ENCODE measurements at regions not wholly inside any gene's neighbourhood (a gene's known extent, or its start where the extent isn't known, plus 50 kb on each side); places are given as distances from the start of the nearest gene placed in this dataset.
A peak's percentile ranks its signal among the peaks of the same experiment; 100 is the strongest.

GRCh38 chr6:71544028-71544427 is 255.4 kb downstream of the OGFRL1 start:
- Histone ChIP-seq H3K4me2 (ENCODE audit: insufficient read depth, insufficient read length, low read length) (no peak overlapping the region), H2AFZ (ENCODE audit: low read length) (no peak overlapping the region), H3K23me2 (ENCODE audit: insufficient read length, low read depth, low read length, poor library complexity, severe bottlenecking) (no peaks in the 10 kb centered on the region), H2AK5ac (ENCODE audit: insufficient read length, low read length) (no peak overlapping the region), H3K27ac (ENCODE audit: insufficient read length, low read depth, low read length) (no peak overlapping the region), H3T11ph (ENCODE audit: low read length) (no peak overlapping the region), H2BK120ac (ENCODE audit: low read depth, low read length, poor library complexity, severe bottlenecking) (no peak overlapping the region), H4K91ac (ENCODE audit: insufficient read length, low read depth, low read length) (no peak overlapping the region), H3K23ac (ENCODE audit: insufficient read length, low read depth, low read length) (no peak overlapping the region), H2BK20ac (ENCODE audit: low read depth, low read length, poor library complexity, severe bottlenecking) (no peak overlapping the region), H2BK15ac (ENCODE audit: low read depth, low read length) (no peak overlapping the region), H3K14ac (ENCODE audit: insufficient read depth, low read length) (no peak overlapping the region), H3K79me2 (ENCODE audit: insufficient read depth, low read length) (no peaks in the 10 kb centered on the region), H4K20me1 (ENCODE audit: control insufficient read depth, insufficient read depth, insufficient read length) (no peaks in the 10 kb centered on the region), H3K79me1 (ENCODE audit: insufficient read depth, low read depth, low read length, poor library complexity, severe bottlenecking) (no peaks in the 10 kb centered on the region), H4K8ac (replicated peaks; ENCODE audit: insufficient read length, low read depth, low read length) (no peak overlapping the region), H2BK12ac (ENCODE audit: insufficient read length, low read depth, low read length) (no peak overlapping the region), H3K4ac (ENCODE audit: low read depth, low read length) (no peak overlapping the region), H3K27me3 (ENCODE audit: insufficient read depth, low read length) (no peaks in the 10 kb centered on the region), H3K56ac (ENCODE audit: insufficient read length, low read depth, low read length) (no peak overlapping the region), H2BK5ac (ENCODE audit: insufficient read length, low read length) (no peak overlapping the region), H3K9ac (ENCODE audit: extremely low read depth, insufficient read length, low read length) (no peak overlapping the region), H4K5ac (ENCODE audit: insufficient read length, low read depth, low read length) (no peak overlapping the region), H3K9me3 (ENCODE audit: control insufficient read depth, low read depth, low read length) (no peaks in the 10 kb centered on the region), H3K4me1 (ENCODE audit: insufficient read depth, low read length) (no peaks in the 10 kb centered on the region), H3K18ac (ENCODE audit: insufficient read length, low read depth, low read length) (no peak overlapping the region)
- DNase-seq, result no peak
- no peaks in the 10 kb centered on the region for H3K9me3 Mint-ChIP-seq
- WGBS (ENCODE audit: extremely low coverage, insufficient read length, low lambda C conversion rate), result no CpG with 5 or more reads among the region's 4 CpGs
- TF ChIP-seq, protein P1, sequence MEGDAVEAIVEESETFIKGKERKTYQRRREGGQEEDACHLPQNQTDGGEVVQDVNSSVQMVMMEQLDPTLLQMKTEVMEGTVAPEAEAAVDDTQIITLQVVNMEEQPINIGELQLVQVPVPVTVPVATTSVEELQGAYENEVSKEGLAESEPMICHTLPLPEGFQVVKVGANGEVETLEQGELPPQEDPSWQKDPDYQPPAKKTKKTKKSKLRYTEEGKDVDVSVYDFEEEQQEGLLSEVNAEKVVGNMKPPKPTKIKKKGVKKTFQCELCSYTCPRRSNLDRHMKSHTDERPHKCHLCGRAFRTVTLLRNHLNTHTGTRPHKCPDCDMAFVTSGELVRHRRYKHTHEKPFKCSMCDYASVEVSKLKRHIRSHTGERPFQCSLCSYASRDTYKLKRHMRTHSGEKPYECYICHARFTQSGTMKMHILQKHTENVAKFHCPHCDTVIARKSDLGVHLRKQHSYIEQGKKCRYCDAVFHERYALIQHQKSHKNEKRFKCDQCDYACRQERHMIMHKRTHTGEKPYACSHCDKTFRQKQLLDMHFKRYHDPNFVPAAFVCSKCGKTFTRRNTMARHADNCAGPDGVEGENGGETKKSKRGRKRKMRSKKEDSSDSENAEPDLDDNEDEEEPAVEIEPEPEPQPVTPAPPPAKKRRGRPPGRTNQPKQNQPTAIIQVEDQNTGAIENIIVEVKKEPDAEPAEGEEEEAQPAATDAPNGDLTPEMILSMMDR (conservative IDR thresholded peaks at IDR 0.05), result no peak
- H3K36me3 Mint-ChIP-seq (ENCODE audit: insufficient read depth in 1 of 3, low read depth in 3 of 3), result no peaks in the 10 kb centered on the region
- H3K27ac Mint-ChIP-seq, result peak overlapping the region in 2 of 3 experiments; percentile 8 to 28; a peak in 1 of 7 replicates
- H3K27me3 Mint-ChIP-seq (ENCODE audit: low read depth), result no peaks in the 10 kb centered on the region
- H3K4me3 Mint-ChIP-seq, result no peak overlapping the region
- H3K4me1 Mint-ChIP-seq, result peaks cover 6 to 9% of the 10 kb centered on the region in 2 experiments
